HUES64 (cell line): ENCODE measurements at regions not wholly inside any gene's neighbourhood (a gene's known extent, or its start where the extent isn't known, plus 50 kb on each side); places are given as distances from the start of the nearest gene placed in this dataset.
"Not testable (repeated sequence)": the region's sequence is repeated elsewhere in the genome, so short reads cannot be mapped to it uniquely, and the experiment has no call there.

Source experiments
- H3K27ac ChIP-seq: 2 replicates; pipeline ENCODE4 v1.7.0; 2013; ENCODE audit warnings: low read depth, low read length, inconsistent platforms
- H3K27me3 ChIP-seq: 2 replicates; pipeline ENCODE4 v1.6.1; 2013; ENCODE audit warnings: mild to moderate bottlenecking, low read length; ENCODE audit not compliant: insufficient read depth
- H3K36me3 ChIP-seq: 2 replicates; pipeline ENCODE4 v1.6.1; 2013; ENCODE audit warnings: mild to moderate bottlenecking, low read length; ENCODE audit not compliant: insufficient read depth
- H3K4me1 ChIP-seq: 2 replicates; pipeline ENCODE4 v1.6.1; 2013; ENCODE audit warnings: mild to moderate bottlenecking, low read length, moderate library complexity; ENCODE audit not compliant: insufficient read depth
- H3K4me3 ChIP-seq: 2 replicates; pipeline ENCODE4 v1.5.1; 2013; ENCODE audit warnings: mild to moderate bottlenecking, low read length, moderate library complexity
- H3K9ac ChIP-seq: 2 replicates; pipeline ENCODE4 v1.6.1; 2013; ENCODE audit warnings: mild to moderate bottlenecking, low read depth, low read length
- H3K9me3 ChIP-seq: 2 replicates; pipeline ENCODE4 v1.6.1; 2013; ENCODE audit warnings: low read depth, low read length; ENCODE audit not compliant: insufficient read depth
- WGBS: fragments of 150-250, 120-280 bp; methylation state at CpG from one replicate; pipeline ENCODE4 v1.1.7; 2013; ENCODE audit warnings: missing lambda C conversion rate; 5-methylcytosine and 5-hydroxymethylcytosine counted together

- Histone ChIP-seq H3K9ac (no peak overlapping the region), H3K9me3 (no peaks in the 10 kb centered on the region), H3K36me3 (no peaks in the 10 kb centered on the region), H3K4me3 (no peak overlapping the region), H3K27me3 (no peaks in the 10 kb centered on the region), H3K4me1 (0 out of 2 replicates have a peak, but pooled peaks cover 2% of the 10 kb centered on the region), H3K27ac (no peak overlapping the region)
- WGBS: 86% methylated on average over 3 of the region's 3 CpGs
These were observed 220.3 kb downstream of the CHIC2 start for GRCh38 chr4:53844133-53844532.

- H3K9ac ChIP-seq: no peak overlapping the region
- H3K27me3 ChIP-seq: no peaks in the 10 kb centered on the region
- WGBS: 94% methylated on average over 5 of the region's 5 CpGs
- 0 out of 2 replicates have a peak, but pooled peaks cover 2% of the 10 kb centered on the region for H3K4me1 ChIP-seq
- H3K36me3 ChIP-seq: no peaks in the 10 kb centered on the region
- H3K9me3 ChIP-seq: no peaks in the 10 kb centered on the region
- H3K27ac ChIP-seq: no peak overlapping the region
- H3K4me3 ChIP-seq: no peak overlapping the region
These were observed 222.7 kb downstream of the CHIC2 start for GRCh38 chr4:53841711-53842110.

- Histone ChIP-seq H3K9me3 (no peaks in the 10 kb centered on the region), H3K36me3 (no peaks in the 10 kb centered on the region), H3K27me3 (no peaks in the 10 kb centered on the region), H3K27ac (no peak overlapping the region), H3K4me1 (0 out of 2 replicates have a peak, but pooled peaks cover 2% of the 10 kb centered on the region), H3K9ac (no peak overlapping the region), H3K4me3 (no peak overlapping the region)
- whole genome bisulfite sequencing: 82% methylated on average over 2 of the region's 2 CpGs
These were observed 223.8 kb downstream of the CHIC2 start for GRCh38 chr4:53840643-53841042.

GRCh38 chr4:53833302-53834003 is 231.0 kb downstream of the CHIC2 start:
- not testable (repeated sequence) for H3K27me3 ChIP-seq, H3K27ac ChIP-seq, H3K36me3 ChIP-seq, H3K4me1 ChIP-seq, H3K4me3 ChIP-seq, H3K9ac ChIP-seq
- 95% methylated on average over 7 of the region's 7 CpGs for WGBS
- peaks cover 46% of the 10 kb centered on the region for H3K9me3 ChIP-seq

GRCh38 chr4:53832549-53832948 is 231.9 kb downstream of the CHIC2 start:
- Histone ChIP-seq H3K27ac (no peak overlapping the region), H3K4me1 (no peaks in the 10 kb centered on the region), H3K36me3 (no peaks in the 10 kb centered on the region), H3K4me3 (no peak overlapping the region), H3K27me3 (no peaks in the 10 kb centered on the region), H3K9me3 (peaks cover 46% of the 10 kb centered on the region), H3K9ac (no peak overlapping the region)
- 96% methylated on average over 1 of the region's 1 CpG for WGBS

- no peak overlapping the region for H3K27ac ChIP-seq
- H3K9ac ChIP-seq: no peak overlapping the region
- peaks cover 46% of the 10 kb centered on the region for H3K9me3 ChIP-seq
- H3K4me1 ChIP-seq: no peaks in the 10 kb centered on the region
- H3K36me3 ChIP-seq: no peaks in the 10 kb centered on the region
- H3K4me3 ChIP-seq: no peak overlapping the region
- H3K27me3 ChIP-seq: no peaks in the 10 kb centered on the region
These were observed 233.9 kb downstream of the CHIC2 start for GRCh38 chr4:53830511-53830910.

- no peak overlapping the region for H3K4me3 ChIP-seq
- no peaks in the 10 kb centered on the region for H3K36me3 ChIP-seq
- H3K27ac ChIP-seq: no peak overlapping the region
- no peaks in the 10 kb centered on the region for H3K4me1 ChIP-seq
- no peak overlapping the region for H3K9ac ChIP-seq
- no peaks in the 10 kb centered on the region for H3K9me3 ChIP-seq
- WGBS: 84% methylated on average over 8 of the region's 8 CpGs
- H3K27me3 ChIP-seq: no peaks in the 10 kb centered on the region
These were observed 230.0 kb upstream of the LNX1 start for GRCh38 chr4:53821179-53821851.

- no peak overlapping the region for H3K9ac ChIP-seq
- H3K4me3 ChIP-seq: no peak overlapping the region
- no peak overlapping the region for H3K27ac ChIP-seq
- no peaks in the 10 kb centered on the region for H3K27me3 ChIP-seq
- 72% methylated on average over 5 of the region's 5 CpGs for WGBS
- H3K36me3 ChIP-seq: no peaks in the 10 kb centered on the region
- H3K4me1 ChIP-seq: no peaks in the 10 kb centered on the region
- H3K9me3 ChIP-seq: no peaks in the 10 kb centered on the region
These were observed 226.8 kb upstream of the LNX1 start for GRCh38 chr4:53818104-53818503.

GRCh38 chr4:53816561-53816960 is 225.3 kb upstream of the LNX1 start:
- Histone ChIP-seq H3K4me1 (no peaks in the 10 kb centered on the region), H3K4me3 (no peak overlapping the region), H3K27ac (no peak overlapping the region), H3K36me3 (no peaks in the 10 kb centered on the region), H3K27me3 (no peaks in the 10 kb centered on the region), H3K9me3 (no peaks in the 10 kb centered on the region), H3K9ac (no peak overlapping the region)
- WGBS: 86% methylated on average over 10 of the region's 10 CpGs

- no peaks in the 10 kb centered on the region for H3K27me3 ChIP-seq
- H3K9ac ChIP-seq: no peak overlapping the region
- no peaks in the 10 kb centered on the region for H3K4me1 ChIP-seq
- H3K4me3 ChIP-seq: no peak overlapping the region
- WGBS: 97% methylated on average over 3 of the region's 3 CpGs
- H3K36me3 ChIP-seq: no peaks in the 10 kb centered on the region
- H3K27ac ChIP-seq: no peak overlapping the region
- no peaks in the 10 kb centered on the region for H3K9me3 ChIP-seq
These were observed 224.0 kb upstream of the LNX1 start for GRCh38 chr4:53815281-53815680.

- Histone ChIP-seq H3K9ac (no peak overlapping the region), H3K4me1 (no peaks in the 10 kb centered on the region), H3K9me3 (no peaks in the 10 kb centered on the region), H3K36me3 (no peaks in the 10 kb centered on the region), H3K27ac (no peak overlapping the region), H3K27me3 (no peaks in the 10 kb centered on the region), H3K4me3 (no peak overlapping the region)
- 97% methylated on average over 4 of the region's 4 CpGs for WGBS
These were observed 222.7 kb upstream of the LNX1 start for GRCh38 chr4:53813998-53814397.
